Bone marrow (tissue), 2 donors: ENCODE measurements at regions not wholly inside any gene's neighbourhood (a gene's known extent, or its start where the extent isn't known, plus 50 kb on each side); places are given as distances from the start of the nearest gene placed in this dataset.
"Not testable (repeated sequence)": the region's sequence is repeated elsewhere in the genome, so short reads cannot be mapped to it uniquely, and the experiment has no call there.

Experiments
- DNase-seq, 2 donors: peaks; one replicate each; lab custom pipeline; 2025; lab: John Stamatoyannopoulos, UW

DNA sequence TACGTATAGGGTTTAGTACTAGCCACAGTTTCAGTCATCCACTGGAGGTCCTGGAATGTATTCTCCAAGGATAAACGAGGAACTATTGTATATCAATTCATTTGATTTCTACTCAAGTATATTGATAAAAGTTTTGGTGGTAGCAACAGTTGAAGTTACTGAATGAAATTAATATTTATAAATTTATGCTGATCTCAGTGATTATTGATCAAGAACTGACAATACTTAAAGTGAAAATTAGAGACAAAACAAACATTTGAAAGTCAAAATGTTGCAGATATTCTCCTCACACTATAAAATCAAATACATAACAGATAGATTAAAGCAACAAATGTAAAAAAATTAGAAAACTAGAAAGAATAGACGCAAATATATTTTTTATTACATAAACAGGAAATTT, 150.9 kb upstream of the SLC35G4 start:
- DNase-seq, result no peak

DNA sequence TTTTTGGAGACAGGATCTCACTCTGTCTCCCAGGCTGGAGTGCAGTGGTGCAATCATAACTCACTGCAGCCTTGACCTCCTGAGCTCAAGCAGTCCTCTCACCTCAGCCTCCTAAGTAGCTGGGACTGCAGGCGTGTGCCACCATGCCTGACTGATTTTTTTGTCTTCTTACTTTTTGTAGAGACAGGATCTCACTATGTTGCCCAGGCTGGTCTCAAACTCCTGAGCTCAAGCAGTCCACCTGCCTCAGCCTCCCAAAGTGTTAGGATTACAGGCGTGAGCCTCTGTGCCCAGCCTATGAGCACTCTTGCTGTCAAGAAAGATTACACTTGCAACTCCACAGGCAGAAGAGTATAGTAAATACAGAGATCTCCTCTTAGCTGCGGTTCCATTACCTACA, 151.5 kb upstream of the SLC35G4 start:
- DNase-seq, result not testable (repeated sequence)

DNA sequence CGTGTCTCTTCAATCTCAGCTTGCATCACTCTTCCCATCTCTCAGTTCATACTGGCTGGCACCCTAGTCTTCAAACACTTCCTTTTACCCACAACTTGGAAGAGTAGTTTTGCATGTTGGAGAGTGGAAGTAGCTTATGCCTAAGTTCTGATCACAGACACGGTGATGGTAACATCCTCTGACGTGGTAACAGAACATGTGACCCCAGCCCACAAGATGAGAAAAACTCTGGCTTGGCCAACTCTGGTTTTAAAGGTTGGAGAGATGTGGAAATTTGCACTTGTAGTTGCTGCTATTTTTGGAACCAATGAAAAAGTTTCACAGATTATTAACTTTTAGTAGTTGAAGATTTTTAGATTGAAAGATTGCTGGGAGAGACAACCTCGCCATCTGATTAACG, 155.4 kb upstream of the SLC35G4 start:
- no peak for DNase-seq

DNA sequence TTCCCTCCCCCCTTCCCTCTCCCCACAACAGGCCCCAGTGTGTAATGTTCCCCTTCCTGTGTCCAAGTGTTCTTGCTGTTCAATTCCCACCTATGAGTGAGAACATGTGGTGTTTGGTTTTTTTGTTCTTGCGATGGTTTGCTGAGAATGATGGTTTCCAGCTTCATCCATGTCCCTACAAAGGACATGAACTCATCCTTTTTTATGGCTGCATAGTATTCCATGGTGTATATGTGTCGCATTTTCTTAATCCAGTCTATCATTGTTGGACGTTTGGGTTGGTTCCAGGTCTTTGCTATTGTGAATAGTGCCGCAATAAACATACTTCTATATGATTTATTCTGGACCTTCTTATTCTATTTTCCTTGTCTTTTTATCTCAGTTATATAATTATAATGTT, 165.2 kb upstream of the SLC35G4 start:
- DNase-seq, result not testable (repeated sequence)

DNA sequence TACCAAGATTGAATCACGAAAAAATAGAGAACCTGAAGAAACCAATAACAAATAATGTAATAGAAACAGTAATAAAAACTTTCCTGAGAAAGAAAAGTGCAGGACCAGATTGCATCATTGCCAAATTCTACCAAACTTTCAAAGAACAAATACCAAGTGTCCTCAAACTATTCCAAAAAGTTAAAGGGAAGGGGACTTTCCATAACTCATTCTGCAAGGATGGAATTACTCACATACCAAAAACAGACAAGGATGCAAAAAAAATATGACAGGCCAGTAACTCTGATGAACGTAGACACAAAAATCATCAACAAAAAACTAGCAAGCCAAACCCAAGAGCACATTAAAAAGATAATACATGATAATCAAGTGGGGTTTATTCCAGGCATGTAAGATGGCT, 172.3 kb upstream of the SLC35G4 start:
- DNase-seq, result no peak

DNA sequence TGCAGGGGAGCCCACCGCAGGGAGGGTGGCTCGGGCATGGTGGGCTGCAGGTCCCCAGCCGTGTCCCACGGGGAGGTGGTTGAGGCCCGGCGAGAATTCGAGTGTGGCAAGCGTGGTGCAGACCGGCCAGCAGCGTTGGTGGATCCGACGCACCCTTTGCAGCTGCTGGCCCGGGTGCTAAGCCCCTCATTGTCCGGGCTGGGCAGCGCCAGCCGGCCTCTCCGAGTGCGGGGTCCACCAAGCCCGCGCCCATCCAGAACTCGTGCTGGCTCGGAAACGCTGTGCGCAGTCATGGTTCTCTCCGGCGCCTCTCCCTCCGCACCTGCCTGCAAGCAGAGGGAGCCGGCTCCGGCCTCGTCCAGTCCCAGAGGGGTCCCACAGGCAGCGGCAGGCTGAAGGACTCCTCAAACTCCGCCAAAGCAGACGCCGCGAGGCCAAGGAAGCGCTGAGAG, 177.0 kb upstream of the SLC35G4 start:
- DNase-seq, result no peak

DNA sequence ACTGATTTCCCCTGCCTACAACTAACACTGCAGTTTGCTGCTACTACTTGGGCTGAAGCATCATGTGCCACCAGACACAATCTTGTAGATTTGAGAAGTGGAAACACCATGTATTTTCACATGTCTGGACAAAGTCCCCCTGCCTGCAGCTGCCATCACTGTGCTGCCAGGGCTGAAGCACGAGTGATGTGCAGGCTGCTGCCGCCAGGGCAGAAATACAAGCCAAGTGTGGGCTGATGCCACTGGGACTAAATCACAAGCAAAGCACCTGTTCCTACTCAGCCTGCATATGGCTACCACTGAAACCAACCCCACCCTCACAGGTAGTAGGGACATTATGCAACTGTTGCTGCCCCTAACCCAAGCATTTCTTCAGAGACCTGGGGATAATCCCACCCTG, 179.5 kb upstream of the SLC35G4 start:
- DNase-seq, result no peak

DNA sequence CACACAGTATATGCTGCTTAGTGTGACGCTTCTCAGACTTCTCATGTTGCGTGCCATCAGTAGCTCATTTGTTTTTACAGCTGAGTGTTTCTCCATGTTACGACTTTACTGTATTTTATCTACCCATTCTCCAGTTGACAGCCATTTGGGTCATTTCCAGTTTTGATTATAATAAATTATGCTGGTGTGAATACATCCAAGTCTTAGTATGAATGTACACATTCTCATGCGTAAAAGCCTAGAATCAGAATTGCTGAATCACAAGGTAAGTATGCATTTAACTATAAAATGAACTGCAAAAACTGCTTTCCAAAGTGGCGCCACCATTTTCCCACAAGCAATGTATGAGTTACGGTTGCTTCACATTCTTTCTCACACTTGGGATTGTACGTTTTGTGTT, 184.2 kb upstream of the SLC35G4 start:
- no peak for DNase-seq

DNA sequence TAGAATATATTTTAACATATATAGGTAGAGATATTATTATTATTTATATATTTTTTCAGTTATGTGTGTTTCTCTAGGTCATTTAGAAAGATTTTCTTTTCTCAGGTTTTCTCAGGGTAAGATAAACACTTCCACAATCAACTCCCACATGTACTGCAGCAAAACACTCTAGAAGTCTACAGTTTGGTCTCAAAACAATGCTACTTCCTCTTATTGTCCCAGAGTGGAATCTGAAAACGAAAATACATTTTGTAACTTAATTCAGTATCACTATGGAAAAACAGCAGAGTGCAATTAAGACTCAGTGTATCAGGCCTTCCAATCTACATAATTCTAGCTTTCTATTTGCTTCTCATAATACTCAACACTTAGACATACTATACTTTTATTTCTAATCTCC, 190.1 kb upstream of the SLC35G4 start:
- no peak for DNase-seq

DNA sequence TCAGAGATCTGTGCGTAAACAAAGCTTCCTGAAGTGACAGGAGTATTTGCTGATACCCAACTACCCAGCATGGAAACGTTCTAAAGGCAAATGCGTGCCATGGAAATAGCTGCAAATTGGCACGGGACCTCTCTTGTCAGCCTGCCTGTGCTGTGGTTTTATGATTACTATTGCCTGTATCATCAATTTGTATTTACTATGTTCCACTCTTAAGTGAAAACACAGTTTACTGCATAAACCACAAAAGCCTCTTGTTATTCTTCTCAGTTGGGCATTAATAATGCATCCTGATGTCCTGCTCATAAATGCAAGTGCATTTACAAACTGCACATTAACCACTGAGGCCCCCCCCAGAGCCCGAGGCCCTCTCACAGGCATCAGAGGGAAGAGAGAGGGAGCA, 196.6 kb upstream of the SLC35G4 start:
- DNase-seq, result no peak

DNA sequence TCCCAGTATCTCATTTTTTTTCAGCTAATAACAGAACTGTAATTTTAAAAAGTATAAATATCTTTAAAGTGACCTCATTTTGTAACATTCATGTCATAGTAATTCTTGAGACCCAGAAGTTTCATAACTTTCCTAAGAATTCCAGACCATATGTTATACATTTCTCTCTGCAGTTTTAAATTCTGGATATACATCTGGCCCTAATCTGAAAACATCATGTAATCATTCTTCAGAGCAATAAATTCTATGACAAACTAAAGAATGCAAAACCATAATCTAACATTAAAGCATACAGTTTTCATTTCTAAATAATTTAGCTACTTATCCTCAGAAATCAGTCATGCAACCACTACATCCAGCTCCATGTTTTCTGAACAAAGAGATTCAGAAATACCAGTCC, 198.3 kb upstream of the SLC35G4 start:
- no peak for DNase-seq

DNA sequence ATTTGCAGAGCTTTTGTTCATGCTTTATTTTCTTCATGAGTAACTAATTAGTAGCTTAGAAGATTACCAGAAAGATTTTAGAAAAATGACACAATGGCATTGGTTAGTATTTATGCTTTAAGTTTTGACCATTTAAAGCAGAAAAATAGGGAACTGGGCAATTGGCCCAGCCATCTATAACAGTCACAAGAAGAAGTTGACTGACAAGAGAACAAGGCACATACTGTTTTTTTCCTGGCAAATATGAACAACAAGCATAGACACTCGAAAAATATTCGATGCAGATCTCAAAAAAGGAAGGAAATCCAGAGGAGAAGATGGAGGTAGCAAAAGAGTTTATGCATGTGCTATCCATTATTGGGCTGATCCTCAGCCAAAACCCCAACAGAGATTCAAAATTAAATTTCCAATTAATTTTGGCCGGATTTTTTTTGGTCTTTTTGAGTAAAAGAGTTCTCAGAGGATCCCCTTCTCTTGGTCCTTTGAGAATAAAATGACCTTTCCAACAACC, 200.8 kb upstream of the SLC35G4 start:
- DNase-seq, result no peak

DNA sequence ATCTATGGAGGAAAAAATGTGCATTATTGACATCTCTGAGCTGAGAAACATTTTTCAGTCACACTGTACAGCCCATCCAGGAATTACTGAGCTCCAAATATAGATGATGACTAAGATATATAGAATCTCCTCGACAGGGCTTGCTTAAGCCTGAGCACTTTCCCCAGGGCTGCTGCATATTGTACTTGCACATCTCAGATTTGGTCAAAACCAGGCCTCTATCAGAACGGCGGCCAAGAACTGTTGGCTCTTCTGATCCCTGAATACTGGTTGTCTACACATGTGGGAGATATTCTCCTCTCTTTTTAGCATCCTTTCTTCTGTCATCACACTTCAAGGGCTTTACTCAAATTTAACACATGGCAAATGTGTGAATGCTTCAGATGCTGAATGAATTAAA, 201.5 kb upstream of the SLC35G4 start:
- no peak for DNase-seq

DNA sequence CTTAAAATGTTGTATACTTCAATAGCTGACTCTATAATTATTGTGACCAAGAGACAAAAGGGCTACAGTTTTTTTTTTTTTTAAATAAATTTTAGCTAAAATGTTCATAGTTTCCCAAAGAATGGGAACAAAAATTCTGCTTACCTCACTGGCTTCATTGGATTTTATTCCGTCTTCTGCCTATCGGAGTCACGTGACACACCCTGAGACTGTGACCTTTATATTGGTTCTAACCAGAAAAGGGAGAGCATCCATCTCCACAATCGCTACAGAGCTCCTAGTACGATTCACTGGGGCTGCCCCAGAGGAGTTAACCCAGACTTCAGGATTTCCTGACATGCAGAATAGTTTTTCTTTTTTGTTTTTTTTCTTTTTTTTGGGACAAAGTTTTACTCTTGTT, 203.6 kb upstream of the SLC35G4 start:
- DNase-seq, result no peak

DNA sequence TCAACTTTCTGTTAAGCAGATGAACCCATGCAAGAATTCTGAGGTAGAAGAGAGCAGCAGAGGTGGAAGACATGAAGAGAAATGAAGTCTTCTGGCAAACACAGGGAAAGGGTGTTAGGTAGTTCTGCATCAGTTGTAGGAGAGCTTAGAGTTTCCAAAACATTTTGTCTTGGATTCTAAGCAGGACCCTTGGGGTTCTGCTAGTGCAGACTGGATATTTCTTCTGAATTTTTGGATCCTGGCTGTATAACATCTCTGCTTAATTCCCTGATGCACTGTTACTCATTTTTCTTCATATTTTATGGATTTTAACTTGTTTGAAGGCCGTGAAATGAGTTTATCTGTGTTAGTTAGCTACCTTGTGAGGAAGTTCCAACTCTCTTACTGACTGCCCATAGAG, 208.7 kb upstream of the SLC35G4 start:
- DNase-seq, result no peak

DNA sequence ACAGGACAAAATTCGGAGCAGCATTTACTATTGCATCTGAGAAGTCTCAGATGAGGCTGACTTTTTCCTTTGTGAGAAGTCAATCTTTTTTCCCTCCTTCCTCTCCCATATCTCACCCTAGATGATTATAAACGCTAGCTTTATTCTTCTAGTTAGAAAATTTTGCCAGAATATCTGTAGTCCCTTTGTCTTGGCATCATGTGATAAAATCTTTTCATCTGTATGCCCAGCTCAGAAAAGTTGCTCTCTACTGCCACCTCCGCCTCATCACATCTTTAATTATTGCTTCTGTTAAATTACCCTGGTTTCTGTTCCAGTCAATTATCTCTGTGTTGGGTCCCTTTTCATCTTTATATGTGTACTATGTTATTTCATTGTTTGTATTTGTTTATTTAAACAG, 210.8 kb upstream of the SLC35G4 start:
- no peak for DNase-seq

DNA sequence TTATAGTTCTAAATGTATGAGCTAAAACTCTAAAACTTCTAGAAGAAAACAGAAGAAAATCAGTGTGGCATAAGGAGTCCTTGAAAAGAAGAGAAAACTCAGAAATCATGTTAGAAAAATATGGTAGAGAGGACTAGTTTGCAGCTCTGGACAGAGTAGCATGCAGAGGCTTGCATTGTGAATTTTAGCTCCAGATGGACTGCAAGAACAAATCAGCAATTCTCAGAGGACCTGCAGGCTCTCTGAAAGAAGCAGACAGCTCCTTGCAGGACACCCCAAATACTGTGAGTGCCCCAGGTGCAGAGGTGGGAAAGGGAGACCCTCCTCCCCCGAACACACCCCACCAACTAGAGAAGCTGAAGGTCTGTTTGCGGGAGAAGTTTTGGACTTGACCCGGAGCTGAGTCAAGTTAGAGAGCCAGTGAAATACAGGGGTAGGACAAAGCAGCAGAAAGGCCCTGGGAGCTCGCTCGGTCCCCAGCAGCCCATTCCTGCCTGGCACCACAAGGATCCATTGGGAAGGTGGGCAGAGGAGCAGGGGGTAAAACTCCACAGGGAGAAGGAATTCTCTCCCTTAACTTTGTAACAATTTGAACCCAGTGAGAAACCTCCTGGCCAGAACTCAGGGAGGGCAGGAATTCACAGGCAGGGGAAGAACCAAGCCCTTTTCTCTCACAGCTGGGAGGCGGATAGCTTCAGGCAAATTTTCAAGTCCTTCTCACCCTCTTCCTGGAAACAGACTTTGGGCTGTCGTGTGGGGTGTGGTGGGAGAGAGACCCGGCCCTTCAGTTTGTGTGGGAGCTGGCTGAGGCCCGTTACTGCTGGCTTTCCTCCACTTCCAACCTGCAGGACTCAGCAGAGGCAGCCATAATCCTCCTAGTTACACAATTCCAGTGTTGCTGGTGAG, 216.2 kb upstream of the SLC35G4 start:
- DNase-seq, result no peak

DNA sequence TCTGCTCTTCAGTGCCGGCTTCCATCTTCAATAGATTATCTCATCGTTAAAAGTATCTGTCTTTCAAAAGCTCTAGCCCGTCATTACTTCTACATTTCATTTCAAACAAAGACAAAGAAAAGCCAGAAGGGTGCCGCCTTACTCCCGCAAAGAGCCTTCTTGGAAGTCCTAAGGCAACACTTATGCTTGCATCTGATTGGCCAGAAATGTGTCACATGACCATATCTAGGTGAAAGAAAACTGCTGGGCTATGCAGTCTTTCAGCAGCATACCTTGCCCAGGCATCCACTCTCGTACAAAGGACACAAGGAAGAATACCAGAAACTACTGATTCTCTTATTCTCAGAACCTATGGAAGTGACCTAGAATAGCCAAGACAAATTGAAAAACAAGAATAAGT, 217.1 kb upstream of the SLC35G4 start:
- no peak for DNase-seq

DNA sequence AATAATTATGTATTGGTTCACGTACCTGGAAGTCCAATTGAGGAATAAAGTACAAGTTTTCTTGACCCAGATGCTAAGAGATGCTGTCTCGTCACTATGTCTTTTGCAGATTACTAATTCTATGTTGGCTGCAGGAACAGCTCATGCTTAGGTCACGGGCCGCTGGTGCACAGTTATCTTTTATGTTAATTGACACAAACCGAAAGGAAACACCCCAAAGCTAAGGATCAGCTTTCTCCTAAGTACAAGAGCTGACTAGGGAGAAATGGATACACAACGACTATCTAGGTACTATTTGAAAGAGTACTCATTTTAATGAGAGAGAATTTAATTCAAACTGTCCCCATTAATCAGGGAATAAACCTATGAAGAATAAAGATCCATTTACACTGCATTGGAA, 217.7 kb upstream of the SLC35G4 start:
- DNase-seq, result no peak

DNA sequence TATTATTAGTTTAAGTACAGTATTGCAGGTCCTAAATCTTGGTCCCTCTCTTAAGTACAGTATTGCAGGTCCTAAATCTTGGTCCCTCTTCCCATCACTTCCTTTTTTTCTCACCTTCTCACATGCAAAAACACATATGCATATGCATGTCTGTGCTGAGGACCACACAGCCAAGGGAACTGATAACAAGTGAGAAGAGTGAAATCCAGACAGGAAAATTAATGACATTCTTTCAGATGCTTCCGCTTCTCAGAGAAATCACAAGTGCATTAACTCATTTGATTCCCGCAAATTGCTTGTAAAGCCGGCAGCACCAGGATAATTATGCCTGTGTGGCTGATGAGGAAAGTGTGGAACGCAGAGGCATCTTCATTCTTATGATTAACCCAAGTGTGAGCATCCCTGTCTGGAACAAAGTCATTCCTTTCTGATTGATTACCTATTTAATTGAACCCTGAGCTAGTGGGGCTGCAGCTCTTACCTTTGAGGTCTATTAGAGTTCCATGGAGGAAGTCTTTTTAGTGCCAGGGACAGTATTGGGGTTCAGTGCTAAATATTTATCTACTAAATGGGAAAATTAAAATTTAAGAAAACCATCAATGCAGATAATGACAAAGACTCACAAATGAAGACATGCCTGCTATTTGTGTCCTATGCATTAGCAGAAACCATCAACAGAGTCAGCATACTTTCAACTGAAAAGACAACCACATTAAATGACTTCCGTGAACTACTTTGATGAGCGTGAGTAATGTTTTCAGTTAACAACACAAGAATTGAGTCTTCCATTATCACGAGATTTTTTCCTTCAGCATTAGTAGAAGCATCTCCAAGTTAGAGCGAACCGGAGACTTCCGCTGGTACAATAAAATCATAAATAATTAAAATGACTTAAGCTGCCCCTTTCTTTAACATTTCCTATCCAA, 220.4 kb upstream of the SLC35G4 start:
- no peak for DNase-seq

DNA sequence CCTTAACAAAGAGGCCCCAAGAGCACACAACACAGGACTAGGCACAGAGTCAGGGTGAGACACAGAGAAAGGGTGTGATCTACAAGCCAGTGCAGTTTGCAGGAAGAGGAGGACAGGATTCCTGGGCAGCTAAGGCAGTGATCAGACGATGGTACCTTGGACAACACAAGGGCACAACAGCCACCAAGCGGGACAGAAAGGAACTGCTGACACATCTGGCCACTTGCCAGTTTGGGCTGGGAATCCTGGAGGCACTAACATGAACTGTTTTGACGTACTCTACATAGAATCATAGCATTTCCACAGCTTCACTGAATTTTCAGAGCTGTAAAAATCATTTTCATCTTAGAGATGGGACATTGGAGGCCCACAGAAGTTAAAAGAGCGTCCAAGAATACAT, 221.5 kb upstream of the SLC35G4 start:
- peak in 1 of 2 donors; percentile 9 for DNase-seq

DNA sequence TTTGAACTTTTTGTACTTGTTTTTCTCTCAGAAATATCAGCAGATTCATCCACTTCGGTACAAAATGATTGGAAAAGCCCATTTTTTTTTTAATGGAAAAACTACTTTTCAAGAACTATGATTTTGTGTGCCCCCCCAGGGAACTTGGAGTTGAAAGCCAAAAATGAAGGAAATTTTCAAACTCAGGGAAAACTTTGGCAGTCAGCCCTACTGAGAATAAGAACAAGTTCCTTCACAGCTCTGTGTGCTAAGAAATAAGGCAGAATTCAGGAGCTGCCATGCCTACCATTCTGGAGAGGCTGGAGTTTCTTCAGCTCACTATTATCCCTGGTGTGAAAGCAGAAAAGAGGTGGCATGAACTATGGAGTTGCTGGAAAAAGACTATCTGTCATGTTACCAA, 226.0 kb upstream of the SLC35G4 start:
- no peak for DNase-seq

DNA sequence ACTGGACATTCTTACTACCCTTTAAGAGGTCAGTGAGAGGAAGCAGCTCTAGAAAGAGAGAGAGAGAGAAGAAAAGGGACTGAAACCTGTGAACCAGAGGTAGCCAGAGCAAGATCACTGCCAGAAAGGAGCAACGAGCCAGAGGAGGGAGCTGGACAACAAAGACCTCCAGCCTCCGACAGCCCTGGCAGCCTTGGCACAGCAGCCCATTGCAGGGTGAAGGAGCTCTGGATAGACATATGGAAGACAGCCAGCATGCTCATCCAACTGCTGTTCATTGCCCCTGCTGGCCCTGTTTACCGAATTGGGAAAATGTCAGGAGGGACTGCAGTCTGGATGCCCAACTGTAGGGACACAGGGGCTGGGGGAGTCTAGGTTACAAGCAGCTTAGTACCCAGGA, 228.4 kb upstream of the SLC35G4 start:
- no peak for DNase-seq
